ENCODE measurements at regions not wholly inside any gene's neighbourhood (a gene's known extent, or its start where the extent isn't known, plus 50 kb on each side); places are given as distances from the start of the nearest gene placed in this dataset.
"Not testable (repeated sequence)": the region's sequence is repeated elsewhere in the genome, so short reads cannot be mapped to it uniquely, and the experiment has no call there.

GRCh38 chr3:140870351-140870750 lies 71.3 kb upstream of the SLC25A36 start:
- DNase-seq (ENCODE audit: low spot score), result no peak

GRCh38 chr3:140871022-140871421 lies 70.6 kb upstream of the SLC25A36 start:
- DNase-seq (ENCODE audit: low spot score), result no peak

GRCh38 chr3:140872165-140872564 lies 69.5 kb upstream of the SLC25A36 start:
- DNase-seq (ENCODE audit: low spot score), result not testable (repeated sequence)

- no peak for DNase-seq (ENCODE audit: low spot score)
These were observed 58.1 kb upstream of the SLC25A36 start for GRCh38 chr3:140883428-140884040.

DNA sequence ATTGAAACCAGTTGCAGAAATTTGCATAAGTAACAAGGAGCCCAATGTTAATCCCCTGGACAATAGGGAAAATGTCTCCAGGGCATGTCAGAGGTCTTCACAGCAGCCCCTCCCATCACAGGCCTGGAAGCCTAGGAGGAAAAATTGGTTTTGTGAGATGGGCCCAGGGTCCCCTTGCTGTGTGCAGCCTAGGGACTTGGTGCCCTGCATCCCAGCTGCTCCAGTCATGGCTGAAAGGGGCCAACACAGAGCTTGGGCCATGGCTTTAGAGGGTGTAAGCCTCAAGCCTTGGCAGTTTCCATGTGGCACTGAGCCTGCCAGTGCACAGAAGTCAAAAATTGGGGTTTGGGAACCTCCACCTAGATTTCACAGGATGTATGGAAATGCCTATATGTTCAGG lies 55.9 kb upstream of the SLC25A36 start:
- not testable (repeated sequence) for DNase-seq (ENCODE audit: low spot score)
